CD14-positive monocyte (primary cell): ENCODE measurements at regions not wholly inside any gene's neighbourhood (a gene's known extent, or its start where the extent isn't known, plus 50 kb on each side); places are given as distances from the start of the nearest gene placed in this dataset.

Experiments
- DNase-seq, 3 donors: peaks; one replicate each; pipeline ENCODE4 v3.0.0-alpha.2; 2011 to 2022
- H2AFZ ChIP-seq: 2 replicates; pipeline ENCODE4 v1.6.0; 2012; ENCODE audit warnings: mild to moderate bottlenecking, low read depth, low read length, inconsistent platforms; ENCODE audit not compliant: insufficient read depth, poor library complexity, severe bottlenecking
- H3K27ac ChIP-seq, 2 donors: 1 replicate in 1 of 2; 2 replicates in 1 of 2; pipeline ENCODE4 v1.5.1; 2012 to 2013; ENCODE audit warnings: low read length in 2 of 2, control low read depth in 1 of 2, inconsistent platforms in 1 of 2, low read depth in 1 of 2, mild to moderate bottlenecking in 1 of 2
- H3K27me3 ChIP-seq, 2 donors: one replicate each; pipeline versions ENCODE4 v1.6.0 to v1.6.1; 2011 to 2013; ENCODE audit warnings: low read length in 2 of 2; ENCODE audit not compliant: control insufficient read depth in 2 of 2, insufficient read depth in 2 of 2
- H3K36me3 ChIP-seq, 2 donors: replicated peaks in 1 of 2; 1 replicate in 1 of 2; 2 replicates in 1 of 2; pipeline versions ENCODE4 v1.5.1 to v1.6.1; 2012 to 2013; ENCODE audit warnings: low read length in 2 of 2, control low read depth in 1 of 2, inconsistent platforms in 1 of 2, mild to moderate bottlenecking in 1 of 2; ENCODE audit not compliant: insufficient read depth in 2 of 2, control insufficient read depth in 1 of 2
- H3K4me1 ChIP-seq, 2 donors: 1 replicate in 1 of 2; 2 replicates in 1 of 2; pipeline versions ENCODE4 v1.5.1 to v1.6.1; 2012 to 2013; ENCODE audit warnings: low read length in 2 of 2, control low read depth in 1 of 2, inconsistent platforms in 1 of 2, mild to moderate bottlenecking in 1 of 2, moderate library complexity in 1 of 2; ENCODE audit not compliant: insufficient read depth in 2 of 2, control insufficient read depth in 1 of 2
- H3K4me2 ChIP-seq: replicated peaks from 2 replicates; pipeline ENCODE3; 2012; ENCODE audit warnings: low read length, moderate library complexity, mild to moderate bottlenecking; ENCODE audit not compliant: poor library complexity, severe bottlenecking; ENCODE audit errors: extremely low read depth
- H3K4me3 ChIP-seq, 3 experiments: fragments of 200-600 bp in 1 of 3; sonication (generic) in 1 of 3; replicated peaks in 1 of 3; 1 replicate in 2 of 3; 2 replicates in 1 of 3; pipeline ENCODE4 v1.5.1; 2011 to 2013; ENCODE audit warnings: low read length in 3 of 3, mild to moderate bottlenecking in 3 of 3, control low read depth in 2 of 3, low read depth in 2 of 3, inconsistent platforms in 1 of 3, moderate library complexity in 1 of 3
- H3K79me2 ChIP-seq: 2 replicates; pipeline ENCODE4 v1.6.0; 2012; ENCODE audit warnings: mild to moderate bottlenecking, control low read depth, inconsistent platforms, low read length, moderate library complexity; ENCODE audit not compliant: insufficient read depth
- H3K9ac ChIP-seq: 2 replicates; pipeline ENCODE4 v1.6.0; 2017; ENCODE audit warnings: low read length, mild to moderate bottlenecking; ENCODE audit not compliant: insufficient read depth, poor library complexity, severe bottlenecking
- H3K9me3 ChIP-seq, 2 donors: replicated peaks in 1 of 2; 1 replicate in 1 of 2; 2 replicates in 1 of 2; pipeline versions ENCODE4 v1.5.1 to v1.6.1; 2012 to 2013; ENCODE audit warnings: low read length in 2 of 2, control low read depth in 1 of 2; ENCODE audit not compliant: control insufficient read depth in 1 of 2, insufficient read depth in 1 of 2
- H4K20me1 ChIP-seq: 2 replicates; pipeline ENCODE4 v1.6.0; 2012; ENCODE audit warnings: mild to moderate bottlenecking, low read length, control low read depth, moderate library complexity; ENCODE audit not compliant: insufficient read depth
- H3K27ac Mint-ChIP-seq, 7 donors: one replicate each; pipeline ENCODE4 v1.8.0; 2020; ENCODE audit warnings: mild to moderate bottlenecking in 7 of 7, mixed read lengths in 7 of 7, moderate library complexity in 6 of 7, inconsistent platforms in 2 of 7
- H3K27me3 Mint-ChIP-seq, 3 donors: one replicate each; pipeline ENCODE4 v1.8.0; 2021 to 2022; ENCODE audit warnings: low read depth in 3 of 3, mild to moderate bottlenecking in 3 of 3, mixed read lengths in 3 of 3, moderate library complexity in 3 of 3, inconsistent platforms in 1 of 3
- H3K36me3 Mint-ChIP-seq, 2 donors: one replicate each; pipeline ENCODE4 v1.8.0; 2020; ENCODE audit warnings: mixed read lengths in 2 of 2, inconsistent platforms in 1 of 2, mild to moderate bottlenecking in 1 of 2
- H3K4me1 Mint-ChIP-seq: one replicate; pipeline ENCODE4 v1.8.0; 2020; ENCODE audit warnings: mild to moderate bottlenecking, mixed read lengths
- H3K4me3 Mint-ChIP-seq, 2 donors: one replicate each; pipeline ENCODE4 v1.8.0; 2020; ENCODE audit warnings: mild to moderate bottlenecking in 2 of 2, mixed read lengths in 2 of 2, moderate library complexity in 1 of 2
- H3K9me3 Mint-ChIP-seq, 7 donors: one replicate each; pipeline ENCODE4 v1.8.0; 2020 to 2022; ENCODE audit warnings: mixed read lengths in 7 of 7, mild to moderate bottlenecking in 6 of 7, moderate library complexity in 6 of 7, inconsistent platforms in 2 of 7
- WGBS: methylation state at CpG from one replicate; pipeline ENCODE4 v1.1.5; 2013; ENCODE audit warnings: missing lambda C conversion rate; ENCODE audit not compliant: insufficient coverage; 5-methylcytosine and 5-hydroxymethylcytosine counted together
- intact Hi-C, 2 donors: fragments of 100-400 bp; cut with micrococcal nuclease; formaldehyde crosslinking; loops; one replicate each; pipeline versions ENCODE4 v1.15.0 to v1.15.1; 2023
- TF ChIP-seq, protein P1 (sequence below): fragments of 200-600 bp; IDR thresholded peaks from one replicate; pipeline ENCODE4 v1.8.0; 2022; ENCODE audit warnings: antibody characterized with exemption, mild to moderate bottlenecking

DNA sequence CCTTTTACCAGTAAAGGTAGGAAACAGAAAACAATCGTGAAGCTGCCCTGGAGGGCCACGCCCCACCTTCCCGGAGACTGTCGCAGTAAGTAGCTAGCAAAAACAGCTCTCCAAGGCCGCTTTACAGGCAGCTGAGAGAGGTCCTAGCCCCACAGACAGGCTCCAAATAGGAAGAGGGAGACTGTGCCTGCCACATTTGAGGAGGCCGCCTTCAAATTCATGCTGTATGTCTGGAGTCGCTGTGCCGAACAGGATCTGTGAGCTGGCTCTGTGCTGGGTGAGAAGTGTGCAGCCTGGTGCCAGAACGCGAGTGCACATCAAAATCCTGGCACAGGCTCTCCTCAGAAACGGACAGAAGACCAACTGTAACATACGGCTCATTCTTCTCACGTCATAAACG is 582.2 kb downstream of the CETN3 start:
- TF ChIP-seq, protein P1, sequence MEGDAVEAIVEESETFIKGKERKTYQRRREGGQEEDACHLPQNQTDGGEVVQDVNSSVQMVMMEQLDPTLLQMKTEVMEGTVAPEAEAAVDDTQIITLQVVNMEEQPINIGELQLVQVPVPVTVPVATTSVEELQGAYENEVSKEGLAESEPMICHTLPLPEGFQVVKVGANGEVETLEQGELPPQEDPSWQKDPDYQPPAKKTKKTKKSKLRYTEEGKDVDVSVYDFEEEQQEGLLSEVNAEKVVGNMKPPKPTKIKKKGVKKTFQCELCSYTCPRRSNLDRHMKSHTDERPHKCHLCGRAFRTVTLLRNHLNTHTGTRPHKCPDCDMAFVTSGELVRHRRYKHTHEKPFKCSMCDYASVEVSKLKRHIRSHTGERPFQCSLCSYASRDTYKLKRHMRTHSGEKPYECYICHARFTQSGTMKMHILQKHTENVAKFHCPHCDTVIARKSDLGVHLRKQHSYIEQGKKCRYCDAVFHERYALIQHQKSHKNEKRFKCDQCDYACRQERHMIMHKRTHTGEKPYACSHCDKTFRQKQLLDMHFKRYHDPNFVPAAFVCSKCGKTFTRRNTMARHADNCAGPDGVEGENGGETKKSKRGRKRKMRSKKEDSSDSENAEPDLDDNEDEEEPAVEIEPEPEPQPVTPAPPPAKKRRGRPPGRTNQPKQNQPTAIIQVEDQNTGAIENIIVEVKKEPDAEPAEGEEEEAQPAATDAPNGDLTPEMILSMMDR, result no peak
- no peaks in the 10 kb centered on the region for H3K36me3 Mint-ChIP-seq
- no peak overlapping the region for H3K4me3 ChIP-seq
- no peak overlapping the region for H3K27ac Mint-ChIP-seq
- DNase-seq, result no peak
- intact Hi-C loops, result no loop called here
- H3K27me3 ChIP-seq, result no peaks in the 10 kb centered on the region
- no peak overlapping the region for H3K27ac ChIP-seq
- 92% methylated on average over 13 of the region's 14 CpGs for WGBS
- no peak overlapping the region for H3K4me2 ChIP-seq
- peaks cover 3 to 7% (median 4%) of the 10 kb centered on the region in 7 donors for H3K9me3 Mint-ChIP-seq
- no peaks in the 10 kb centered on the region for H3K36me3 ChIP-seq
- no peaks in the 10 kb centered on the region for H3K79me2 ChIP-seq
- H4K20me1 ChIP-seq, result no peaks in the 10 kb centered on the region
- no peaks in the 10 kb centered on the region for H3K4me1 Mint-ChIP-seq
- no peak overlapping the region for H2AFZ ChIP-seq
- H3K4me1 ChIP-seq, result no peaks in the 10 kb centered on the region
- no peak overlapping the region for H3K4me3 Mint-ChIP-seq
- no peaks in the 10 kb centered on the region for H3K9me3 ChIP-seq
- no peak overlapping the region for H3K9ac ChIP-seq
- no peaks in the 10 kb centered on the region for H3K27me3 Mint-ChIP-seq

DNA sequence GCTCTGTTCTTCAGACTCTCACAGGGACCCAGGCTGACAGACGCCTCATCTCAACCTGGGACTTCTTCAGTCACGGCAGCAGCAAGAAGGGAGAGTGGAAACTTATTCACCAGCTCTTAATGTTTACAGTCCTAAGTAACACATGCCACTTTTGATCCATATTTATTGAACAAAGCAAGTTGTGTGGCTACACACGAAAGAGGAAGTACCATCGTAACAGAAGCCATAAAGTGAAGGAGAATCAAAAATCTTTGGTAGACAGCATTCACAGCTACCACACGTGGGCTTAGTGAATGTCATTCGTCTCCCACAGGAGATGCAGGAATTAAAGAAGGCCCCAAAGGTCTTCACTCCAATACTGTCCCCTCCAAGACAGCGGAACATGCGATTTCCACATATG is 582.6 kb downstream of the CETN3 start:
- no peak overlapping the region for H3K27ac ChIP-seq
- TF ChIP-seq, protein P1, result no peak
- Mint-ChIP-seq H3K9me3 (peaks cover 3 to 10% (median 4%) of the 10 kb centered on the region in 7 donors), H3K36me3 (no peaks in the 10 kb centered on the region), H3K4me1 (no peaks in the 10 kb centered on the region), H3K27ac (peak overlapping the region in 1 of 7 donors; percentile 40), H3K4me3 (no peak overlapping the region), H3K27me3 (no peaks in the 10 kb centered on the region)
- no peak overlapping the region for H3K9ac ChIP-seq
- no peak overlapping the region for H3K4me2 ChIP-seq
- WGBS, result 100% methylated on average over 1 of the region's 8 CpGs
- no peaks in the 10 kb centered on the region for H3K79me2 ChIP-seq
- H2AFZ ChIP-seq, result no peak overlapping the region
- H3K27me3 ChIP-seq, result no peaks in the 10 kb centered on the region
- no peak overlapping the region for H3K4me3 ChIP-seq
- intact Hi-C loops, result no loop called here
- DNase-seq, result no peak
- H3K9me3 ChIP-seq, result no peaks in the 10 kb centered on the region
- no peaks in the 10 kb centered on the region for H3K36me3 ChIP-seq
- H4K20me1 ChIP-seq, result no peaks in the 10 kb centered on the region
- no peaks in the 10 kb centered on the region for H3K4me1 ChIP-seq
